IPS-15b (cell line): ENCODE measurements at regions not wholly inside any gene's neighbourhood (a gene's known extent, or its start where the extent isn't known, plus 50 kb on each side); places are given as distances from the start of the nearest gene placed in this dataset.

Experiments
- H3K27me3 ChIP-seq: one replicate; pipeline ENCODE4 v1.6.1; 2013; ENCODE audit warnings: low read length; ENCODE audit not compliant: control insufficient read depth, insufficient read depth
- H3K36me3 ChIP-seq: one replicate; pipeline ENCODE4 v1.6.1; 2013; ENCODE audit warnings: low read length; ENCODE audit not compliant: control insufficient read depth, insufficient read depth
- H3K4me1 ChIP-seq: one replicate; pipeline ENCODE4 v1.6.1; 2013; ENCODE audit warnings: mild to moderate bottlenecking, low read length; ENCODE audit not compliant: control insufficient read depth, insufficient read depth
- H3K4me3 ChIP-seq: one replicate; pipeline ENCODE4 v1.5.1; 2013; ENCODE audit warnings: low read depth, low read length
- H3K9ac ChIP-seq: one replicate; pipeline ENCODE4 v1.6.1; 2013; ENCODE audit warnings: low read depth, mild to moderate bottlenecking, low read length
- H3K9me3 ChIP-seq: one replicate; pipeline ENCODE4 v1.6.1; 2013; ENCODE audit warnings: mild to moderate bottlenecking, low read length; ENCODE audit not compliant: control insufficient read depth, insufficient read depth

DNA sequence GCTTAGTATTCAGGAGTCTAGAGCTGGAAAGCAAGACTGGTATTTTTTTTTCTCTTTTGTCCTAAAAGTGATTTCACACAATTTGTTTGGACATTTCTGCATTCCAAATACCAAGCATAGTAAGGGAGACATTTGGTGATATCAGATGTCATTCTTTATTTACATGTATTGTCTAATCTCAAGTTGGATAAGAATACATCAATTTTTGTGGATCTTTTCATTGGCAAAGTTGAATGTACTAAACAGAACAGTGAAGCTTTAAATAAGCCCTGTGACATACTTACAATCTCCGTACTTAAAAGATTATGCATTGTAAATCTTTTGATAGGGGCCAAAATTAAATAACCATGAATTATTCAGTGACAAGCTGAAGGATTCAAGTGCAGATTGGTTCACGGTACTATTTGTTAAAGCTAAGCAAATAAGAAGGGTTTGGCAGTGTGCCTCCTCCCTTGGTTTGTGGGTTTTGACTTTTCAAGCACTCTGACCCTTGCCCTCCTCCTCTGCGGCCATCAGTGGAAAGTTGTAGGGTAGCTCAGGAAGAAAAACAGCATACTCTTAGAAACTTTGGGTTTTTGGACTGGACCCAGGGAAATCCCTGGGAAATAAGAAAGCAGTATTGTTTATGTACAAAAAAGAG, 663.7 kb downstream of the ADGRL2 start:
- no peaks in the 10 kb centered on the region for H3K4me1 ChIP-seq
- H3K9ac ChIP-seq: no peak overlapping the region
- H3K4me3 ChIP-seq: no peak overlapping the region
- H3K27me3 ChIP-seq: no peaks in the 10 kb centered on the region
- H3K9me3 ChIP-seq: no peaks in the 10 kb centered on the region
- no peaks in the 10 kb centered on the region for H3K36me3 ChIP-seq

DNA sequence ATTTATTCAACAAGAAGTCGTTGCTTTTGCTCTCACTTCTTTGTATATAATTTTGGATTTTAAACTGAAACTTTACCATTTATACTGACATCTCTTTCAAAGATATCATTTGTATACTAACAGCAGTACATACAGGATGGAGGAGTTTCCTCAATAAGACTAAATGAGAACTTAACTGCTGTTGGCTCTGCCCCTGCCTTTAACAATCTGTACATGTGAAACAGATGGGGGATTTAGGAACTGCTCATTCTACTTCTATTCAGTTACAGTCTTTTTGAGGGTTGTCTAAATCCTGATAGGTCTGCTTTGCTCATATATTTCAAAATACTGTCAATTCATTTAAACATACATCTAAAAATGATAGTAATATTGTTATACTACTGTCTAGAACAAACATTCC, 663.2 kb downstream of the ADGRL2 start:
- Histone ChIP-seq H3K27me3 (no peaks in the 10 kb centered on the region), H3K9me3 (no peaks in the 10 kb centered on the region), H3K9ac (no peak overlapping the region), H3K36me3 (no peaks in the 10 kb centered on the region), H3K4me3 (no peak overlapping the region), H3K4me1 (no peaks in the 10 kb centered on the region)

DNA sequence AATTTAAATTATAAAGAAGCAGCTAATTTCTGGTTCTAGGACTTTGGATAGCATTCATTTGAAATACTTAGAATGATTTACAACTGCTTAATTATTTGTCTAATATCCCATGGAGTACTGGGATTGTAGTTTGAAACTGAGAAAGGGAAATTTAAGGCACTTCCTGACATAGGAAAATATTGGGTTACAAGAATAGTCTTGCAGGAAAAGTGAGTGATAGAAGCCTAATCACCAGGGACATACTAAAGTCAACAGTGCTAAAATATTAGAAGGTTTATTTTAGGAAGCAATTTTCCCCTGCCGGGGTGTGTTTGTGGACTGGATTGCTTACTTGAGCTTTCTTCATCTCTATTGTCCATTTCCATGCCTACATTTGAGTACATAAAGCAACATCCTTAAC, 661.6 kb downstream of the ADGRL2 start:
- no peaks in the 10 kb centered on the region for H3K36me3 ChIP-seq
- no peaks in the 10 kb centered on the region for H3K27me3 ChIP-seq
- H3K9ac ChIP-seq: no peak overlapping the region
- no peaks in the 10 kb centered on the region for H3K9me3 ChIP-seq
- H3K4me3 ChIP-seq: no peak overlapping the region
- H3K4me1 ChIP-seq: no peaks in the 10 kb centered on the region

DNA sequence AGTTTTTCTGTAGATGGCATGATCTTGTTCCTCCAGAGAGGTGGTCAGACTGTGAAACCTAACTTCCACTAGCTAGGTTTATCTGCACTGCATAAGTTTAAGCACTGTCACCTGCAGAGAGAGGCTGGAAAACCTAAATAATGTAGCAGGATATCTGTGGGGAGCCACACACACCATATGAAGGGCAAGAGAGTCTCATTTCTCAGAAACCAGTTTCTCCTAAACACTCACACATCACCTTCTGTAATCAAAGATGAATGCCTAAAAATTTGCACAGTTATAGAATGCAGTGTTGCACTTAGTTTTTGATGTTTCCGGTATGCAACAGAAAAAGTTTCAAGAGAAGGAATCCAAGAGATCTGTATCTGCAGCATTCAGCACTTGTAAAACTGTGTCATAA, 654.6 kb downstream of the ADGRL2 start:
- no peaks in the 10 kb centered on the region for H3K27me3 ChIP-seq
- H3K36me3 ChIP-seq: no peaks in the 10 kb centered on the region
- no peaks in the 10 kb centered on the region for H3K4me1 ChIP-seq
- no peaks in the 10 kb centered on the region for H3K9me3 ChIP-seq
- no peak overlapping the region for H3K9ac ChIP-seq
- no peak overlapping the region for H3K4me3 ChIP-seq

DNA sequence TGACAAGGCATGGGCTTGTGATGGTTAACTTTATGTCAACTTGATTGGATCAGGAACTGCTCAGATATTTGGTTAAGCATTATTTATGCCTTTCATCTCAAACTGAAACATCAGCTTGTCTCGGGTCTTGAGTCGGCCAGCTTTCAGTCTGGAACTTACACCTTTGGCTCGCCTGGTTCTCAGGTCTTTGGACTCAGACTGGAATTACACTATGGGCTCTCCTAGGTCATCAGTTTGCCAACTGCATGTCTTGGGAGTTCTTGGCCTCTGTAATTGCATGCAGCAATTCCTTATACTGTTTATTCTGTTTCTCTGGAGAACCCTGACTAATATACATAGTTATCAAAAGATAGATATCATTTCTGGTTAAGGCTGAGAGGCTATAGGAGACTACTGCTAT, 653.7 kb downstream of the ADGRL2 start:
- Histone ChIP-seq H3K9me3 (no peaks in the 10 kb centered on the region), H3K27me3 (no peaks in the 10 kb centered on the region), H3K4me3 (no peak overlapping the region), H3K4me1 (no peaks in the 10 kb centered on the region), H3K9ac (no peak overlapping the region), H3K36me3 (no peaks in the 10 kb centered on the region)

DNA sequence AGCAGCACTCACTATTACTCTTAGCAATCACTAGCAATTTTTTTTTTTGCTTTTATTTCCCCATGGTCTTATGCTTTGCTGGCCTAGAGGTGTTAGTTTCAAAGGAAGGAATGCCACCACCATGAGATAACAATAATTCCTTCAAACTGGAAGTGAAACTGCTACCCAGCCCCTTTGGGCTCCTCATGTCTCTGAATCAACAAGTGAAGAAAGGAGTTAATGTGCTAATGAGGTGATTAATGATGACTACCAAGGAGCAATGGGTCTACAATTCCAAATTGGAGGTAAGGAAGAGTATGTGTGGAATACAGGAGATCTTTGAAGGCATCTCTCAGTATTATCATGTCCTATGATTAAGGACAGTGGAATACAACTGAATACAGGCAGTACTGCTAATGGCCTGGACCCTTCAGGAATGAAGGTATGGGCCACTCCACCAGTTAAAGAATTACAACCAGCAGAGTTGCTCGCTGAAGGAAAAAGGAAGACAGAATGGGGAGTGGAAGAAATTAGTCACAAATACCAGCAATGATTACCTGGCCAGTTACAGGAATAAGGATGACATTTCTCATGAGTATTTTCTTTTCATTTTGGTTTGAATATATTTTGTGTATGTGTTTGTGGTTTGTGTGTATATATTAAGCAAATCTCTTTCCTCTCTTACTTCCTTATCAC, 652.9 kb downstream of the ADGRL2 start:
- Histone ChIP-seq H3K4me3 (no peak overlapping the region), H3K36me3 (no peaks in the 10 kb centered on the region), H3K9ac (no peak overlapping the region), H3K27me3 (no peaks in the 10 kb centered on the region), H3K4me1 (no peaks in the 10 kb centered on the region), H3K9me3 (no peaks in the 10 kb centered on the region)

DNA sequence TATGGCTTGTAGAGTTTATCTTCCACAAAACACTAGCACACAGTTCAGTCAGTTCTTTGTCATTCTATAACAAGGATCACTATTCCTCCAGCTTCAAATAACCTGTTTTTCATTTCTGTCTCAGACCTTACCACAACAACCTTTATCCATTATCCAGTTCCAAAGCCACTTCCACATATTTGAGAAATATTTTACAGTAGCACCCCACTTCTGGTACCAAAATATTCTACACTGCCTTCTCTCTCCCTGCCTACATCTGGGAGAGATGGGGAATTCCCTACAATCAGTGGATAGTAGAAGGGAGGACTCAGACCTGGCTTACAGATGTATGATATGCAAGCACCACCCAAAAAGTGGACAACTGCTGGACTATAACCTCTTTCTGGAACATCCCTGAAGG, 651.4 kb downstream of the ADGRL2 start:
- Histone ChIP-seq H3K9ac (no peak overlapping the region), H3K4me3 (no peak overlapping the region), H3K27me3 (no peaks in the 10 kb centered on the region), H3K9me3 (no peaks in the 10 kb centered on the region), H3K4me1 (no peaks in the 10 kb centered on the region), H3K36me3 (no peaks in the 10 kb centered on the region)

DNA sequence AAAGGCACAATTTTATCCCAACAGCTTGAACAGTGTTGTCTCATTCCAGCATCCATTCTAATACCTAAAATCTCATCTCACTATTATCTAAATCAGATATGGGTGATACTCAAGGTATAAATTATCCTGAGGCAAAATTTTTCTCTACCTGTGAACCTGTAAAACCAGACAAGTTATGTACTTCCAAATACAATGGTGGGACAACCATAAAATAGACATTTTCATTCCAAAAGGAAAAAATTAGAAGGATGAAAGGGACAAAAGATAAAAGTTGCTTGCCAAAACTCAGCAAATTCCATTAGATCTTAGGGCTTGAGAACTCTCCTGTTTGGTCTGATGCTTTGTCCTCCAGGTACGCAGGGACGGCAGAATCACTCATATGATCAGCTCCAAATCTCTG, 650.5 kb downstream of the ADGRL2 start:
- H3K36me3 ChIP-seq: no peaks in the 10 kb centered on the region
- H3K9me3 ChIP-seq: no peaks in the 10 kb centered on the region
- H3K9ac ChIP-seq: no peak overlapping the region
- H3K27me3 ChIP-seq: no peaks in the 10 kb centered on the region
- H3K4me3 ChIP-seq: no peak overlapping the region
- no peaks in the 10 kb centered on the region for H3K4me1 ChIP-seq

DNA sequence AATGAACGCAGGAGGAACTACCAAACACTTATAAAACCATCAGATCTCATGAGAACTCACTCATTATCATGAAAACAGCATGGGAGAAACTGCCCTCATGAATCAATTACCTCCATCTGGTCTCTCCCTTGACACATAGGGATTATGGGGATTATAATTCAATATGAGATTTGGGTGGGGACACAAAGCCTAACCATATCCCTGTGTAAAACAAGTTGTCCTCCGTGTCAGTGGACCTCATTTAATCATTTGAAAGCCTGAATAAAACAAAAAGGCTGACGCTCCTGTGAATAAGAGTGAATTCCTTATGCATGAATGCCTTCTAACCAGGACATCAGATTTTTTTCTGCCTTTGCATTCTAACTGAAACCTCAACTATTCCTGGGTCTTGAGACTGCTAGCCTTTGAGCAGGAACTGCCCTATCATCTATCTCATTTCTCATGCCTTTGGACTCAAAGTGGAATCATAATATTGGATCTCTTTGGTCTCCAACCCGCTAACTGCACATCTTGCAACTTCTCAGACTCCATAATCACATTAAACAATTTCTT, 648.8 kb downstream of the ADGRL2 start:
- Histone ChIP-seq H3K9me3 (no peaks in the 10 kb centered on the region), H3K4me3 (no peak overlapping the region), H3K4me1 (no peaks in the 10 kb centered on the region), H3K27me3 (no peaks in the 10 kb centered on the region), H3K36me3 (no peaks in the 10 kb centered on the region), H3K9ac (no peak overlapping the region)

DNA sequence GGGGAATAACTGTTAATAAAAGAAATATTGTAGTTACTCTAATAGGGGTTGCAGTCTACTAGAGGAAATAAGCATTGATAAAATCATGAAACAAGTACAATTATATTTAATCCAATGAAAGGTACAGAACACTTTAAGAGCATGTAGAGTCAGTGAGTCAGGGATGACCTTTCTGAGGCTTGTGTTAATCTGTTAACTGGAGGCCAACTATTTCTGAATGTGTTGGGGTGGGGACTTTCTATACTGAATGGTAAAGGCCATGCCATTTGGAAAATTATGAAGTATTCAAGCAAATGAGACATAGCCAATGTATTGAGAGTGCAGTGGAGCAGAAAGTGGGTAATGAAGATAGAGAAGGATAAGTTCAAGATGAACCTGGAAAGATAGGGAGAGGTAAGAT, 646.2 kb downstream of the ADGRL2 start:
- Histone ChIP-seq H3K4me3 (no peak overlapping the region), H3K4me1 (no peaks in the 10 kb centered on the region), H3K9ac (no peak overlapping the region), H3K36me3 (no peaks in the 10 kb centered on the region), H3K27me3 (no peaks in the 10 kb centered on the region), H3K9me3 (no peaks in the 10 kb centered on the region)

DNA sequence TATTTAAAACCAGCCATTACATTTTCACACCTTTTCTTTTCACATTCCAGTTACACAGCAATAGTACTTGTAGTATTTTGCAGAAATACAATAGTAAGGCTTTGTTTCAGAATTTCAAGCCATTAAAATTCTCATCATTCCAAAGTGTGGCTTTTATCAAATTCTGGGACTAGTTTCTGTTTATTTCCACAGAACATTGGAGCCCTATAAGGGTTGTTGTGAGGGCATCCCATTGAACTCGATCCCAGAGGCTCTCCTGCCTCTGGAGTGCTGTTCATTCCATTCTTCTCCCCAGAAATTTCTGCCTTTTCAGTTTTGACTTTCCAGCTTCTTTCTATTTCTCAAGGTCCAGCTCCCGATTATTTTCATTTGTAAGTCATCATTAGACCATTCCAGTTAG, 645.5 kb downstream of the ADGRL2 start:
- no peaks in the 10 kb centered on the region for H3K9me3 ChIP-seq
- no peaks in the 10 kb centered on the region for H3K36me3 ChIP-seq
- no peaks in the 10 kb centered on the region for H3K27me3 ChIP-seq
- H3K4me3 ChIP-seq: no peak overlapping the region
- H3K9ac ChIP-seq: no peak overlapping the region
- H3K4me1 ChIP-seq: no peaks in the 10 kb centered on the region

DNA sequence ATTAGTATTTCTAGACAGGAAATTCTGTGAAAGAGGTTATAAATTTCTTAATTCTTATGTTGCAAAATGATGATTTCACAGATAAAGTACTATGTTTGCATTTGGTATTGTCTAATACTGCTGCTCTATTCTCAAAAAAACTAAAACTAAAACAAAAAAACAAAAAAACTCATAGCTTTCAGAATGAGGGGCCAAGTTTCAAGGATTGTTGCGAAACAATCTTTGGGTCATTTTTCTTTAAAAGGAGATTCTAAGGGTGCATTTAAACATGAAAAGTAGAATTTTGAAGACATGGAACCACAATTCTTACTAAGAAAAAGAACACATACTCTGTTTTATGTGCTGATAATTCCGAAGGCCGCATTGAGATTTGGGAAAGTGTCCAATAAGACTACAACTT, 645.1 kb downstream of the ADGRL2 start:
- Histone ChIP-seq H3K9ac (no peak overlapping the region), H3K9me3 (no peaks in the 10 kb centered on the region), H3K4me1 (no peaks in the 10 kb centered on the region), H3K4me3 (no peak overlapping the region), H3K27me3 (no peaks in the 10 kb centered on the region), H3K36me3 (no peaks in the 10 kb centered on the region)
